Panc1 (cell line): ENCODE measurements at regions not wholly inside any gene's neighbourhood (a gene's known extent, or its start where the extent isn't known, plus 50 kb on each side); places are given as distances from the start of the nearest gene placed in this dataset.

Experiments
- ATAC-seq: fragments of 200-7000 bp; cut with Tn5 transposase; 2 replicates; pipeline ENCODE4 v1.9.1; 2020; ENCODE audit warnings: mild to moderate bottlenecking, moderate library complexity
- BruUV-seq: library from RNA; stranded (reverse); fragments of 400-500 nt; replicated peaks from 2 replicates; lab custom pipeline; 2021; lab: Mats Ljungman, UMichigan
- CTCF ChIA-PET: fragments of 300-600 bp; sonication (Branson Sonifier 250); formaldehyde crosslinking; loops from one replicate; lab custom pipeline; 2022; ENCODE audit warnings: antibody characterized with exemption; lab: Charles Lee
- POLR2A ChIA-PET: fragments of 300-600 bp; sonication (Branson Sonifier 250); formaldehyde crosslinking; loops from one replicate; lab custom pipeline; 2022; ENCODE audit warnings: antibody characterized with exemption; lab: Charles Lee
- DNase-seq: peaks from one replicate; pipeline ENCODE4 v3.0.0-alpha.2; 2010; ENCODE audit warnings: low read depth, low spot score
- H3K27ac ChIP-seq: 2 replicates; pipeline ENCODE4 v1.5.1; 2011; ENCODE audit warnings: mild to moderate bottlenecking, low read length, inconsistent platforms
- H3K27me3 ChIP-seq: fragments of 200-500 bp; sonication (Bioruptor generic); 2 replicates; pipeline ENCODE4 v1.6.0; 2014; ENCODE audit warnings: low read length, inconsistent platforms; ENCODE audit not compliant: control insufficient read depth, insufficient read depth
- H3K36me3 ChIP-seq: fragments of 200-500 bp; sonication (Bioruptor generic); 2 replicates; pipeline ENCODE4 v1.5.1; 2014; ENCODE audit warnings: inconsistent platforms, mild to moderate bottlenecking, low read length, moderate library complexity; ENCODE audit not compliant: control insufficient read depth, insufficient read depth
- H3K4me1 ChIP-seq: 2 replicates; pipeline ENCODE4 v1.5.1; 2011; ENCODE audit warnings: inconsistent platforms, mild to moderate bottlenecking, low read length, moderate library complexity; ENCODE audit not compliant: control insufficient read depth, insufficient read depth
- H3K4me3 ChIP-seq, 2 experiments: 2 replicates each; pipeline ENCODE4 v1.5.1; 2011 to 2012; ENCODE audit warnings: low read depth in 2 of 2, low read length in 2 of 2, mild to moderate bottlenecking in 2 of 2, inconsistent platforms in 1 of 2, moderate library complexity in 1 of 2
- H3K9me3 ChIP-seq: fragments of 200-500 bp; sonication (Bioruptor generic); 2 replicates; pipeline ENCODE4 v1.5.1; 2014; ENCODE audit warnings: low read depth, mild to moderate bottlenecking, inconsistent platforms, low read length, moderate library complexity; ENCODE audit not compliant: control insufficient read depth, insufficient read depth
- CTCF ChIP-seq: fragments of 450-650 bp; IDR thresholded peaks from 2 replicates; pipeline ENCODE4 v1.5.1; 2017; ENCODE audit warnings: mild to moderate bottlenecking
- POLR2AphosphoS5 ChIP-seq: IDR thresholded peaks from 2 replicates; pipeline ENCODE4 v1.6.1; 2012; ENCODE audit warnings: mild to moderate bottlenecking, low read depth, low read length, moderate library complexity
- REST ChIP-seq, 2 experiments: IDR thresholded peaks; 2 replicates each; pipeline ENCODE4 v1.6.1; 2011 to 2012; ENCODE audit warnings: low read depth in 2 of 2, control low read depth in 1 of 2, low read length in 1 of 2, mild to moderate bottlenecking in 1 of 2, moderate library complexity in 1 of 2; ENCODE audit not compliant: insufficient read depth in 1 of 2
- SIN3A ChIP-seq: IDR thresholded peaks from 2 replicates; pipeline ENCODE4 v1.6.1; 2012; ENCODE audit warnings: low read depth, mild to moderate bottlenecking, low read length, moderate library complexity, borderline replicate concordance; ENCODE audit not compliant: insufficient read depth
- TCF7L2 ChIP-seq: IDR thresholded peaks from 2 replicates; pipeline ENCODE4 v1.6.1; 2011; ENCODE audit warnings: mild to moderate bottlenecking, low read depth, low read length, inconsistent platforms
- in situ Hi-C: cut with HindIII; loops from 2 replicates; pipeline ENCODE4 v1.10.0; 2016; ENCODE audit warnings: low sequenced_read_pairs, low pct_unique_long_range_greater_than_20kb
- intact Hi-C: fragments of 100-400 bp; cut with micrococcal nuclease; formaldehyde crosslinking; loops from one replicate; pipeline ENCODE4 v1.10.0; 2022; ENCODE audit not compliant: unreplicated experiment

- Histone ChIP-seq H3K4me1 (no peaks in the 10 kb centered on the region), H3K27me3 (no peaks in the 10 kb centered on the region), H3K9me3 (no peaks in the 10 kb centered on the region), H3K36me3 (no peaks in the 10 kb centered on the region), H3K27ac (no peak overlapping the region), H3K4me3 (no peak overlapping the region)
- in situ Hi-C loops: no loop called here
- CTCF ChIA-PET: no interaction called here
- BruUV-seq: no TSS peak
- POLR2A ChIA-PET: no interaction called here
- intact Hi-C loops: no loop called here
- TF ChIP-seq SIN3A (no peak), CTCF (no peak), REST (IDR thresholded peaks at IDR 0.05; ENCODE audit: insufficient read depth in 1 of 2, low read depth in 2 of 2, low read length in 1 of 2) (no peak), POLR2AphosphoS5 (no peak), TCF7L2 (no peak)
- no peak for DNase-seq
- ATAC-seq: no peak
Observed at GRCh38 chr6:110556317-110557110, 80.1 kb upstream of the SLC22A16 start.

GRCh38 chr6:110554966-110555460 lies 78.6 kb upstream of the SLC22A16 start:
- ChIA-PET CTCF (no interaction called here), POLR2A (no interaction called here)
- in situ Hi-C loops: no loop called here
- H3K4me1 ChIP-seq: no peaks in the 10 kb centered on the region
- no TSS peak for BruUV-seq
- no peak overlapping the region for H3K4me3 ChIP-seq
- no peak for TF ChIP-seq POLR2AphosphoS5
- no peak for TF ChIP-seq TCF7L2
- TF ChIP-seq REST (IDR thresholded peaks at IDR 0.05; ENCODE audit: insufficient read depth in 1 of 2, low read depth in 2 of 2, low read length in 1 of 2): no peak
- no peak for TF ChIP-seq SIN3A
- TF ChIP-seq CTCF: no peak
- no peak overlapping the region for H3K27ac ChIP-seq
- ATAC-seq (no peak), DNase-seq (no peak)
- no peaks in the 10 kb centered on the region for H3K9me3 ChIP-seq
- H3K27me3 ChIP-seq: no peaks in the 10 kb centered on the region
- intact Hi-C loops: no loop called here
- no peaks in the 10 kb centered on the region for H3K36me3 ChIP-seq
